ENCODE measurements at regions not wholly inside any gene's neighbourhood (a gene's known extent, or its start where the extent isn't known, plus 50 kb on each side); places are given as distances from the start of the nearest gene placed in this dataset.
"Not testable (repeated sequence)": the region's sequence is repeated elsewhere in the genome, so short reads cannot be mapped to it uniquely, and the experiment has no call there.

DNA sequence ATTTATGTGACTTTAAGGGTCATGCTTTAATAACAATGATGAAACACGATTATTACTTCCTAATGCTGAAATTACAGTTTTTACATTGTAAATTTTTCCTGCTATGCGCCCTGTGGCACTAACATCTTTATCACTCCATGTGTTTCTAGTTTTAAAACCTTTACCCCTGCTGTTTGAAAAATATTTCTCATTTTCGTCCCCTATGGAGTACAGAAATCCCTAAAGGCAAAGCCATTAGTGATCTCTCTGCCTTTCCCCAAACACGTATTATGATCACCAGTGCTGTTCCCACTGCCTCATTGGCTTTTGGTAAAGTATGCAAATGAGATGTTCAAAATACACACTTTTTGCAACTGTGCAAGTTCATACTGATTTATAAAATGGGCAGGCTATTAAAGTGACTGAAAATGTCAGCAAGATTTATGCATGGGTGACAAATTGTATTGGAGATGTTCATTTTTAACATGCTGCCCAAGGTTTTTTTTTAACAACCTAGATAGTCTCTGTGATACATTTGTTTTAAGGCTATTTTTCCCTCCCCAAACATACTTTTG is 1468.2 kb upstream of the ACVR2A start:
- DNase-seq (ENCODE audit: low read depth in 4 of 4, low spot score in 1 of 4) = no peak

DNA sequence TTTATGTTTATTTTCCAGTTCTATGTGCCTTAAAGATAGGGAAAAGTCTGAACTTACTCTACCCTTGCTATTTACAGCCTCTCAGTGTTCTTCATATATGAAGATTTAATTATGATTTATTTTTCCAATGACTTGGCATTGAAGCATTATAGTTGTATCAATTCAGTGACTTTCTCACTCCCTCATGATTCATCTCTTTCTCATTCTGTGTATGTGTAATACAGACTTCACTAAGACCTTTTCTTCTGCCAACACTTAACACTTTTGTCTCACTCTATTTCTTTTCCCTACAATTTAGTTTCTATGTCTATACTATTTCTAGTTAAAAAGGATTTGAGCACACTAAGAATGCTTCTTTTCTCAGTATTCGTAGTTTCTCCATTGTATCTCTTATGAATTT is 1470.3 kb upstream of the ACVR2A start:
- no peak for DNase-seq (ENCODE audit: low read depth in 4 of 4, low spot score in 1 of 4)

DNA sequence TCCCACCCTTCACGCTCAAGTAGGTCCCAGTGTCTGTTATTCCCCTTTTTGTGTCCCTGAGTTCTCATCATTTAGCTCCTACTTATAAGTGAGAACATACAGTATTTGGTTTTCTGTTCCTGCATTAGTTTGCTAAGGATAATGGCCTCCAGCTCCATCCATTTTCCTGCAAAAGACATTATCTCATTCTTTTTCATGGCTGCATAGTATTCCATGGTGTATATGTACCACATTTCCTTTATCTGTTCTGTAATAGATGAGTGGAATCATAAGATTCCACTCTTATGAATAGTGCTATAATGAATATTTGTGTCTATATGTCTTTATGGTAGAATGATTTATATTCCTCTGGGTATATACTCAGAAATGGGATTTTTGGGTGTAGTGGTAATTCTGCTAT is 1473.5 kb upstream of the ACVR2A start:
- DNase-seq (ENCODE audit: low read depth in 4 of 4, low spot score in 1 of 4) = not testable (repeated sequence)

DNA sequence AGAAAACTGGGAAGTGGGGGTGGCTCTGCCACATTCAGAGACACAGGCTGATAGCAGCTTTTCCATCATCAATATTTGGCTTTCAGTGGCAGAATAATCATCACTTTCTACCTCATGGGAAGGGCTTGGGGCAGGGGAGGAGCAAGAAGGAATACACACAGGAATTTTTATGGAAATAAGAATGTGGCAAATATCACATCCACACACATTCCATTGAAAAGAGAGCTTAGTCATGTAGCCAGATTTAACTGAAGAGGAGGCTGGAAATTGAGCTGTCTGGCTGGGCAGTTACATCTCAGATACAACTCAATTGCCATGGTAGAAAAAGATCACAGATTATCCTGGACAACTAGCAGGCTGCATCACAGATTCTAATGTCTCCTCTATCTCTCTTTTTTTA is 1474.0 kb upstream of the ACVR2A start:
- no peak for DNase-seq (ENCODE audit: low read depth in 4 of 4, low spot score in 1 of 4)

DNA sequence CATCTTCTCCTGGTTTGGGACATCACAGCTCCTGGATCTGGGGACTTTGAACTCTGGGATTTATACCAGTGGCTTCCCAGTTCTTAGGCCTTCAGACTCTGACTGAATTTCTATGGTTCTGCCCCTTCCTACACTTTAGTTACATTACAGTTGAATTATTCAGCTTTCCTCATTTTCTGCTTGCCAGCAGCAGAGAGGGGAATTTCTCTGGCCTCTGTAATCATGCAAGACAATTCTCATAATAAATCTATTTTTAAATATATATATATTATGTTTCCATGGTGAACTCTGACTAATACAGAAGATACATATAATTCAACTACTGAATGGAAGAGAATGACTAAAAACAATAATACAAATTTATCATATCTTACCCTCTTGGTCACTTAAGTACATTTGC is 1478.6 kb upstream of the ACVR2A start:
- no peak for DNase-seq (ENCODE audit: low read depth in 4 of 4, low spot score in 1 of 4)

DNA sequence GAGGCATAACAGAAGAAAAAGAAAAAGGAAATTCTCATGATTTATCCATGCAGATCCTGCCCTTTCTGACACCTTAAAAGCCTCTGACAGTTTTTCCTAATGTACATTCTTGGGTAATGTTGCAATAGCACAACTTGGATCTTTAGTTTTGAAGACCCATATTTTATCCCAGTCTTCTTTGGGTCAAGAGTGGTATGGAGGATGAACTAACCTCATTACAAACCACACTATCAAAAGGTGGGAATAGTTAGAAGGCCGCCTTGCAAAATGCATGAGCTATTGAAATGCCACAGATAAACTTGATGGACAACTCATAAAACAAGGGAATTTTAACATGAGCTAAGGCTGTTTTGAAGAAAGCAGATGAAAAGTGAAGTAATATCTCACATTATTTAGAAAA is 1479.8 kb upstream of the ACVR2A start:
- no peak for DNase-seq (ENCODE audit: low read depth in 4 of 4, low spot score in 1 of 4)

DNA sequence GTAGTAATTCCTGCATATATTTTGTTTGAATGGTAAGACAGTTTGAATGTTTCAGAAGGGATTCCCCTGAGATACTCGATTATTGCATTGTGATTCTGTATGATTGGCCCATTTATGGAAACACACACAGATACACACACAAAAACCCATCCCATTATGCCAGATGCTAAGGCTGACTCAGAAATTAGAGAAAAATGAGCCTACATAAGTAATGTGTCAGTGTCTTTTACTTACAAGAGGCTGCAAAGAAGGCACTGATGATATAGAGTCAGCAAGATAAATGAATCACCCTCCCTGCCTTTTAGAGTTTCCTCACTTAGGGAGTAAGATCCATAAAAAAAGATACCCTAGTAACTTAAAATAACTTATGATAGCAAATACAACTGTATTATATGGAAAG is 1481.1 kb upstream of the ACVR2A start:
- DNase-seq (ENCODE audit: low read depth in 4 of 4, low spot score in 1 of 4) = no peak

DNA sequence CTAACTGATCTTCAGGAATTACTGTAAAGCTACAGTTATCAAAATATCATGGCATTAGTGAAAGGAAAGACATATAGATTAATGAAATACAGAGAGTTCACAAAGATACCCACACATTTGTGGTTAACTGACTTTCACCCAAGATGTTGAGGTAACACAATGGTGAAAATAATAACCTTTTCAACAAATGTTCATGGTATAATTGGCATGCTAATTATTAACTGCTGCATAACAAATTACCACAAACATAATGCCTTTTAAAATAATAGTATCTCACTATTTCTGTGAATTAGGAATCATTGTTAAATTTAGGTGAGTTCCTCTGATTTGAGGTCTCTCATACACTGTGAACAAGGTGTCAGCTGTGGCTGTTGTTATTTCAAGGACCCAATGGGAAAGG is 1493.1 kb upstream of the ACVR2A start:
- DNase-seq (ENCODE audit: low read depth in 4 of 4, low spot score in 1 of 4) = no peak

DNA sequence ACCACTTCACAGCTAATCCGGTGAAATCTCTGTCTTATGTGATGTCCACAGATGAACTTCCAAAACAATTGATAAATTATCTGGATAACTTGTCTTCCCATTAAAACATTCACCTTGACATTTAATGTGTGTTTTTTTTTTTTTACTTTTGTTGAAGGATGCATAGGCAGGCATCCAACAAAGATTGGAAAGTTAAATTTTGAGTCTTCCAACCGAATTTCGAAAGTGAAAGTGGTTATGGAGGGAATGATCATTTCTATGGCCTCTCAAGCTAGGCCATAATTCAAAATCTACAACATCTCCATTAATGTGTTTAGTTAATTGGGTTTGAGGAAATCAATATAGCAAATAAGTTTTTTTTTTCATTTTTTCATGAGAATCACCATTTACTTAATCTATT is 1495.5 kb upstream of the ACVR2A start:
- no peak for DNase-seq (ENCODE audit: low read depth in 4 of 4, low spot score in 1 of 4)

DNA sequence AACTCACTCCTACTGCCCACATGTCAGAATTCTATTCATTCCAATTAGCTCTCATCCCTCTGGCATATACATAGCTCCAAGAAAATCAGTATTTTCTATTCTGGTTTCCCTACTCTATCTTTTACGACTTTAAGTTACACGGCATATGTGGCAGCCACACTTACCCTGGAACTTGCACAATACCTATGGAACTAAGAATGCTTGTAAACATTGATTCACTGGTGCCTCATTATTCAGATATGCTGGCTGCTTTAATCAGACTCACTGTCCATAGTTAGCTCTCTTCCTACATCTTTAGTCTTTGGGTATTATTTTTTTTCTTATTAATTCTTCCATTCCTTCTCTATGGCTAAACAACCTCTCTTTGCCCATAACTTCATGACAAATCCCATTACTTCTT is 1519.9 kb upstream of the ACVR2A start:
- no peak for DNase-seq (ENCODE audit: low read depth in 4 of 4, low spot score in 1 of 4)

DNA sequence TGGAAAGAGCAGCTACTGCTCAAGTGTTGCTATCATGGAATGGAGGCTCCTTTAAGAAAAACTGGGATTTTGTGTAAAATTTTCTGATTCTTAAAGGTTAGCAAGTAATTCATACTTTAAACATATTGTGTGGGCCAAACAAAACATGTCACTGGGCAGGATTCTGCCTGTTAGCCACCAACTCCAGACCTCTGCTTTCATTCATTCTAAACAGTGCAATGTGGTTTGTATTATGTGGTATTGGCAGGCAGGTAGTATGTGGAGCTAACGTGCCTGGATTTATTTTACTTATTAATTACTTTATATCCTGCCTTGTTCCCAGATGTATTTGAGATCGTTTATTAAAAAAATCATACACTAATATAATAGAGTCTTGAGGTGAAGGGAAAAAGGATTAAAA is 1521.3 kb upstream of the ACVR2A start:
- no peak for DNase-seq (ENCODE audit: low read depth in 4 of 4, low spot score in 1 of 4)

DNA sequence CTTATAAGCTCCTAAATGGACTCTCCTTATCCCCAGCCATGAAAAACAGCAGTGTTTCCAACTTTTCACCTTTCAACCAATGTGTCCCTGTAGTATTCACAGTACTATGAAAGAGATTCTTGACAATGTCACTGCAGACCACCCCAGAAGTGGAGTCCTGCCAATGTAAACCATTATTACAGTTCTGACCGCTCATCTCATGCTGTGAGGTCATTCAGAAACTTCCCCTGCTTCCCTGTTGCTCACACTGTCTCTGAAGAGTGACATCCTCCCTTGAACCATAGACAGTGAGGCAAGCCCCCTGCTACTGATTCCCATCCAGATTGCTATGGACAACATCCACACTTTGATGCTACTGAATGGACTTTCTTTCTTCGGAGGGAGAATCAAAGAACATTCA is 1523.7 kb upstream of the ACVR2A start:
- no peak for DNase-seq (ENCODE audit: low read depth in 4 of 4, low spot score in 1 of 4)

DNA sequence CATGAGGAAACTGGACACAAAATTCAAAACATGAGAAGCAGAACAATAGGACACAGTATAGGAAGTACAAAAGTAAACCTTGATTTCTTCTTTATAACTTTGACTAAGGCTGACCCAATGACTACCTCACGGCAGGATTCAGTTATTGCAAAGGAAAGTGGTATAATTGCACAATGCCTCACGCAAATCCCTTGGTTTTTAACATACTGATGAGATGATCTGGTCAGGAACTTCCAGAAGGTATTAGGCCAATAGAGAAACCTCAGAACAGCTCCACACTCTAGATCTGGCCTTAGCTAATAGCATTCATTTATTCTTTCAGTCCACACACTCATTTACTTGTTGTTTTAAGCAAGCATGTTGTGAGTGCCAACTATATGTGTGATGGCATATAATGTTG is 1526.9 kb upstream of the ACVR2A start:
- DNase-seq (ENCODE audit: low read depth in 4 of 4, low spot score in 1 of 4) = no peak

DNA sequence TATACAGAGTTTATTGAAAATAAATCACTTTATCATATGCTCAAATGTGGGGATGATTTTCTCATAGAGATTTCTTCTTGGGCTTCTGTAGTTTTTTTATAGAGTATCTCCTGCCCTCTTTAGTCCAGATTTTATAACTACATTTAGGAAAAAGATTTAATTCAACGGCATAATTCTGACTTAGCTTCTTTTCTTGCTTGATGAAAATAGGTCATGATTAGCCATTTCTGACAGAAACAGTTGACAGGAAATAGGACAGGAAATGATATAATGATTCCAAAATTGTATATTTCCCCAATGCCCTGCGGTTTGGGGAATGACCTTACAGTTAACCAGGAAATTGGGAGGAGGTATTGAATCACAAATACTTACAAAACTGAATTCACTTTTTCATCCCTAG is 1531.9 kb upstream of the ACVR2A start:
- DNase-seq (ENCODE audit: low read depth in 4 of 4, low spot score in 1 of 4) = no peak

DNA sequence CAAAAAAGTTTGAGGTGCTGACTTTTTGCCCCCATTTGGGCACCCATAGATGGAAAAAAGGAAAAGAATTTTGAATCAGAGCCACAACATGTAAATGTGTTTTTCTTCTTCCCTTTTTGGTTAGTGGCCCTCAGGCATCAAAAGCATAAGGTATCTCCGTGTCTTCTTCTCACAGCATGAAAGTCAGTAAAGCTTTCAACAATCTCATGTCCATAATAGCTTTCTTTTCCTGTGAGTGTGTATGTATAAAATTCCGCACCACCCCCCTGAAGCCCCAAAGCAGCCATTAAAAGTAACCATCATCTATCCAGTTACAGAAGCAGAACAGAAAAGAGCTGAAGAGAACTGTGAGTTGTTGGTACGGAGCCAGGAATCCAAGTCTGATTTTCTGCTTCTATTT is 1539.7 kb upstream of the ACVR2A start:
- DNase-seq (ENCODE audit: low read depth in 4 of 4, low spot score in 1 of 4) = no peak

DNA sequence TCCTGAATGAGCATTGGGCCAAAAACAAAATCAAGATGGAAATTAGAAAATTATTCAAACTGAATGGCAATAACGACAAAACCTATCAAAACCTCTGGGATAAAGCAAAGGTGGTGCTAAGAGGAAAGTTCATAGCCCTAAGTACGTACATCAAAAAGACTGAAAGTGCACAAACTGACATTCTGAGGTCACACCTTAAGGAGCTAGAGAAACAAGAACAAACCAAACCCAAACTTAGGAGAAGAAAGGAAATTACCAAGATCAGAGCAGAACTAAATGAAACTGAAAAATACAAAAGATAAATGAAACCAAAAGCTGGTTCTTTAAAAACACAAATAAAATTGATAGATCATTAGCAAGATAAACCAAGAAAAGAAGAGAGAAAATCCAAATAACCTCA is 1543.5 kb upstream of the ACVR2A start:
- no peak for DNase-seq (ENCODE audit: low read depth in 4 of 4, low spot score in 1 of 4)

DNA sequence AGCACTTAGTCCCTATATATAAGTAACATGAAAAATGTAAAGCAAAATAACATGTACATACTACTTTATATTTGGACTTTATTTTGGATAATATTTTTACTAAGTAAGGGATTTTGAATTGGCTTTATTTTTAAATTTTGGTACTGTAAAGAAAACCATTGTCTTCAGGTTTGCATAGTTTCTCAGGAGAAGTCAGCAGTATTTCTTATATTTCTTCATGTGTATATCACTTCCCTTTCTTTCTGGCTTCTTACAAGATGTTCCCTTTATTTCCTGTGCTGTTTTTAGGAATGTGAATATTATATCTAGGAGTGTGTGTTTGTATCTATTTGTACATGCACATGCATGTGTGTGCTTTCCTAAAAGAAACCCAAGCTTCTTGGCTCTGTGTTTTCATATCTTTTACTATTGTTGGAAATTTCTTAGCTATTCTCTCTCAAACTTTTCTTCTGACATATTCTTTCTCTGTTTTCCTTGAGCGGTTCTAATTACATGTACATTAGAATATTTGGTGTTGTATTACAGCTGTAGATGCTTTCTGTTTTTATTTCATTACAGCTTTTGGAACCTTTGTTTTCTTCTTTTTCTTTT is 1549.7 kb upstream of the ACVR2A start:
- no peak for DNase-seq (ENCODE audit: low read depth in 4 of 4, low spot score in 1 of 4)

DNA sequence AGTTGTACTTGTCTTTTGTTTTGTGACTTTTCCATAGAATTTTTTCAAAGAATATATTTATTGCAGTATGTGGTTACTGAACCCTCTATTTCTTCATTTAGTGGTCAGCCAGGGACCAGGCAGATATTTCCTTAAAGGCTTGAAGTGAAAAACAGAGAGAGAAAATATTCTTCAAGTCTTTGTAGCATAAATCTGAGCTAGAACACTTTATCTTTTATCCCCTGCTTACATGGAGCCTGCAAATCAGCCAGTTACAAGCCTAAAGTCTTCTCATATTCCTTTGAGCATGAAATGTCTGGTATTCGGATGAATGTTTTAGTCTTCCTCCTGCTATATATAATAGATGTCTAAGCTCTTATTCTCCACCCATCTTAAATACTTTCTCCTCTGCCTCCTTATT is 1557.5 kb upstream of the ACVR2A start:
- no peak for DNase-seq (ENCODE audit: low read depth in 4 of 4, low spot score in 1 of 4)

DNA sequence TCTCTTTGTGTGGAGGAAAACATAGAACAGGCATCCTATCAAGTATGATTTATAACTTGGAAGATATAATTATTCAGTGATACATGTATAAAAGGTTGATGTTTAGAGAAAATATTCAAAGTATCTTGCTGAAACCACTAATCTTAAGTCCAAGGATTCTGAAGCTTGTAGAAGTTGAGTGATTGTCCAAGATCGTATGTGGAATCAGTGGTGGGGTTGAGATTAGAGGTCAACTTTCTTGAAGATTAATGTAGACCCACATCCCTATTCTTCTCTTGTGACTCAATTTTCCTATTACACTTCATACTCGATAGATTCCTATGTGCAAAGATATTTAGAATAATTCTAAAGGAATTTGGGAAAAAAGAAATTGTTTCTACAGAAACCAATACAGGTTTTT is 1565.9 kb upstream of the ACVR2A start:
- no peak for DNase-seq (ENCODE audit: low read depth in 4 of 4, low spot score in 1 of 4)

DNA sequence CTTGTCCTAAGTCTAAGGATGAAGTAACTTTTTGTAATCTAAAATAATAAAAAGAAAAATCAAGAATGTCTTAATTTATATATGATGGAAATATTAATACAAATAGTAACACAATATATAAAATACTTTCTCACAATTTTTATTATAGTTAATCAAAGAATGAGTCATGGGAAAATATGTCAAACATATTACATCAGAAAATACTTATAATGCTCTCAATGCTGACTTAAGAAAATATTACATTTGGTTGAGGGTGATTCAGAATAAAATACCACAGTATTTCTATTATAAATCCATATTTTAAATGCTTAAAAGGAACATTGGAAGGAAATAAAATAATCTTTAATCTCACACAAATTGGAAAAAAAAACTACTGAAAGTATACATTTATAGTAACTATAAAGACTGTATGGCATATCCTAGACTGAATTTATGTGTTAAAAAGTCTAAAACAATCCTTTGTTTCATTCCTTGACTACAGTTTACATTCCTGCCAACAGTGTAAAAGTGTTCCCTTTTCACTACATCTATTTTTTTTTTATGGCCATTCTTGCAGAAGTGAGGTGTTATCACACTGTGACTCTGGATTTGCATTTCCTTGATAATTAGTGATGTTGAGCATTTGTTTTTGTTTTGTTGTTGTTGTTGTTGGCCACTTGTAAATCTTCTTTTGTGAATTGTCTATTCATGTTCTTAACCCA is 1573.5 kb upstream of the ACVR2A start:
- DNase-seq (ENCODE audit: low read depth in 4 of 4, low spot score in 1 of 4) = no peak

DNA sequence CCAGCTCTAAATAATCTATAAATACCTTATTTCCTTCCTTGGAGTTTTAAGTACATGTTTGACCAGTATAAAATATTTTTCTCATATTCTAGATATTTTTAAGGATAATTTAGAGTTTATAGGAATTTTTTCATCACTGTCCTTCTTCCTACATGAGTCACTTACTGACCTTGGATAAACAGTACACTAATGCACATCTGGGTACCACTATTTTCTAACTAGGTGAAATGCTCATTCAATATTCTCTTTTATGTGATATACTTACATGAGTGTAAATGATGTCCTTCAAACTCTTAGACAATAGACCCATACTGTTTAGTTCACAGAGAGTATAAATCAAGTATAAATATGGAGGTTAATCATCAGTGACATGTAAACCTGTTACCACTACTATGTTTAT is 1574.2 kb upstream of the ACVR2A start:
- DNase-seq (ENCODE audit: low read depth in 4 of 4, low spot score in 1 of 4) = no peak

DNA sequence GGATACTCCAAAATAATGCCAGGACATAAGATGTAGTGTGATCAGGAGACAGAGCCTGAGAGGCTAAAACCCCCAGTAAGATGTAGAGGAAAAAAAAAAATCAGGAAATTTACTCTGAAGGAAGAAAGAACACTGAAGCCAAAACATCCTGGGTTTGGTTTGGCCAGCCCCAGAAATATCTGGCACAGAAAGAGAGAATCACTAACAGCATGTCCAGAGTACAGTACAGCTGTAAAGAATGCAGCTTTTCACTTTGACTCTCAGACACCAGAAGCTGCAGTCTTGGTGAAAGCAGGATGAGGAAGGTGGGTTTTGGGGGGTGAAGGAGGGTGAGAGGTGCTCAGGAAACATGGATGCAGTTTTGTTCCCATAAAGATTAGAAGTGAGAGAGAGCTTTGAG is 1577.7 kb upstream of the ACVR2A start:
- DNase-seq (ENCODE audit: low read depth in 4 of 4, low spot score in 1 of 4) = no peak

DNA sequence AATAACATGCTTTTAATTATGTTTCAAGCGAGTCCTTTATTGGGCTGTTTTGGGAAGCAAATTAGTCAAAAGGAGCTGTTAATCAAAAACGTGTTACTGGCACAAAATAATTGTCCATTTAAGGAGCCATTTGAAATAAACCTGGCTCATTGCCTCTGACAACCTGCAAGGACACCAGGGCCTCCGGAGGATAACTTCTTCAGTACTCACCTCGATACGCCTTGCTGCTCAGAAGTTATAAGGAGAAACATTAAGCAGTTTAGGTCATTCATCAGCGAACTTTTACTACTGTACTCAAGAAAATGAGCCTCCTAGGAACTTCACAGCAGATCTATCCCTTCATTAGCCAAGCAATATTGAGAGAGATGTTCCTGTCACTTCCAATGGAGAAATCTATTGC is 1579.2 kb upstream of the ACVR2A start:
- DNase-seq (ENCODE audit: low read depth in 4 of 4, low spot score in 1 of 4) = no peak

All from stimulated activated CD4-positive, alpha-beta T cell treated with anti-CD3 and anti-CD28 coated beads, Interleukin-1b, Interleukin-23, amount 100 ng/mL, for 24 hours (primary cell).